Left ventricle myocardium inferior (tissue), 1 donor: ENCODE measurements at regions not wholly inside any gene's neighbourhood (a gene's known extent, or its start where the extent isn't known, plus 50 kb on each side); places are given as distances from the start of the nearest gene placed in this dataset.

Experiments
- DNase-seq: peaks from one replicate; pipeline ENCODE4 v3.0.0-alpha.2; 2020
- H3K27ac ChIP-seq: fragments of 200-600 bp; replicated peaks from 2 replicates; pipeline ENCODE4 v1.8.0; 2021
- H3K27me3 ChIP-seq: fragments of 200-600 bp; 2 replicates; pipeline ENCODE4 v1.8.0; 2021; ENCODE audit warnings: low read depth
- H3K36me3 ChIP-seq: fragments of 200-600 bp; 2 replicates; pipeline ENCODE4 v1.8.0; 2021
- H3K4me1 ChIP-seq: fragments of 200-600 bp; 2 replicates; pipeline ENCODE4 v1.8.0; 2021
- H3K4me3 ChIP-seq: fragments of 200-600 bp; 2 replicates; pipeline ENCODE4 v1.8.0; 2021; ENCODE audit warnings: mild to moderate bottlenecking, moderate library complexity
- H3K9me3 ChIP-seq: fragments of 200-600 bp; replicated peaks from 2 replicates; pipeline ENCODE4 v1.8.0; 2021
- CTCF ChIP-seq: fragments of 200-600 bp; IDR thresholded peaks from 2 replicates; pipeline ENCODE4 v1.8.0; 2021; ENCODE audit warnings: antibody characterized with exemption, mild to moderate bottlenecking, borderline replicate concordance
- intact Hi-C: fragments of 100-400 bp; cut with micrococcal nuclease; formaldehyde crosslinking; loops from one replicate; pipeline ENCODE4 v1.11.0; 2022
- donor health status: DM: no; HTN: yes; CAD: no; lungs with severe emphysema.

GRCh38 chr6:134446218-134446848 lies 128.4 kb upstream of the SGK1 start:
- H3K4me1 ChIP-seq, result peaks cover 11% of the 10 kb centered on the region
- no peak for DNase-seq
- intact Hi-C loops, result no loop called here
- H3K27ac ChIP-seq, result no peak overlapping the region
- no peaks in the 10 kb centered on the region for H3K27me3 ChIP-seq
- no peak overlapping the region for H3K4me3 ChIP-seq
- H3K36me3 ChIP-seq, result no peaks in the 10 kb centered on the region
- TF ChIP-seq CTCF, result no peak
- H3K9me3 ChIP-seq, result no peaks in the 10 kb centered on the region

- no peak overlapping the region for H3K4me3 ChIP-seq
- H3K27me3 ChIP-seq, result no peaks in the 10 kb centered on the region
- intact Hi-C loops, result no loop called here
- H3K9me3 ChIP-seq, result no peaks in the 10 kb centered on the region
- no peak for DNase-seq
- TF ChIP-seq CTCF, result no peak
- H3K36me3 ChIP-seq, result no peaks in the 10 kb centered on the region
- peaks cover 10% of the 10 kb centered on the region for H3K4me1 ChIP-seq
- H3K27ac ChIP-seq, result no peak overlapping the region
Measured at GRCh38 chr6:134443009-134443408, 125.1 kb upstream of the SGK1 start.

GRCh38 chr6:134442073-134442472 lies 124.2 kb upstream of the SGK1 start:
- Histone ChIP-seq H3K4me3 (no peak overlapping the region), H3K4me1 (peaks cover under 1% of the 10 kb centered on the region), H3K27ac (no peak overlapping the region), H3K27me3 (no peaks in the 10 kb centered on the region), H3K9me3 (no peaks in the 10 kb centered on the region), H3K36me3 (no peaks in the 10 kb centered on the region)
- no peak for TF ChIP-seq CTCF
- no peak for DNase-seq
- intact Hi-C loops, result no loop called here

GRCh38 chr6:134438837-134439236 lies 120.9 kb upstream of the SGK1 start:
- intact Hi-C loops, result no loop called here

GRCh38 chr6:134437376-134437775 lies 119.5 kb upstream of the SGK1 start:
- H3K27ac ChIP-seq, result peak overlapping the region; percentile 60

More at GRCh38 chr6:134438837-134439236, 120.9 kb upstream of the SGK1 start:
- Histone ChIP-seq H3K9me3 (no peaks in the 10 kb centered on the region), H3K4me3 (no peak overlapping the region), H3K27me3 (no peaks in the 10 kb centered on the region), H3K36me3 (no peaks in the 10 kb centered on the region), H3K4me1 (peaks cover 12% of the 10 kb centered on the region), H3K27ac (no peak overlapping the region)
- DNase-seq, result no peak
- no peak for TF ChIP-seq CTCF

More at GRCh38 chr6:134437376-134437775, 119.5 kb upstream of the SGK1 start:
- Histone ChIP-seq H3K27me3 (no peaks in the 10 kb centered on the region), H3K4me1 (peaks cover 12% of the 10 kb centered on the region), H3K4me3 (no peak overlapping the region), H3K36me3 (no peaks in the 10 kb centered on the region), H3K9me3 (no peaks in the 10 kb centered on the region)
- no peak for DNase-seq
- TF ChIP-seq CTCF, result peak; percentile 11
- intact Hi-C loops, result no loop called here
